ENCODE measurements at regions not wholly inside any gene's neighbourhood (a gene's known extent, or its start where the extent isn't known, plus 50 kb on each side); places are given as distances from the start of the nearest gene placed in this dataset.

GRCh38 chr5:135231289-135231688 lies 167.7 kb downstream of the MACROH2A1 start:
- H4K20me1 ChIP-seq (ENCODE audit: insufficient read depth, low read length, poor library complexity, severe bottlenecking), result no peaks in the 10 kb centered on the region
- no peak overlapping the region for H3K4me3 ChIP-seq (ENCODE audit: low read length, poor library complexity, severe bottlenecking)
- H3K4me1 ChIP-seq (ENCODE audit: insufficient read depth, low read length, poor library complexity, severe bottlenecking), result no peaks in the 10 kb centered on the region
- H3K9ac ChIP-seq (ENCODE audit: low read depth, low read length, poor library complexity, severe bottlenecking), result no peak overlapping the region
- no peaks in the 10 kb centered on the region for H3F3A ChIP-seq (ENCODE audit: low read depth)
- H2AFZ ChIP-seq (ENCODE audit: low read length), result no peak overlapping the region
- H3K79me2 ChIP-seq (ENCODE audit: insufficient read depth, low read length), result no peaks in the 10 kb centered on the region
- H3K27me3 ChIP-seq (ENCODE audit: insufficient read depth, low read length, poor library complexity, severe bottlenecking), result no peaks in the 10 kb centered on the region
- H3K36me3 ChIP-seq (ENCODE audit: insufficient read depth, low read length), result no peaks in the 10 kb centered on the region
- H3K9me3 ChIP-seq (ENCODE audit: insufficient read depth, low read depth, low read length), result no peaks in the 10 kb centered on the region
- TF ChIP-seq CTCF (conservative IDR thresholded peaks at IDR 0.05; ENCODE audit: low read length) (no peak), EZH2phosphoT487 (IDR thresholded peaks at IDR 0.05; ENCODE audit: borderline replicate concordance) (no peak)
- no peaks in the 10 kb centered on the region for H3K9me2 ChIP-seq (replicated peaks; ENCODE audit: low read depth, low read length)
- no peak overlapping the region for H3K4me2 ChIP-seq (ENCODE audit: low read depth, low read length, poor library complexity, severe bottlenecking)

GRCh38 chr5:135230251-135230925 lies 168.6 kb downstream of the MACROH2A1 start:
- no peaks in the 10 kb centered on the region for H3K27me3 ChIP-seq (ENCODE audit: insufficient read depth, low read length, poor library complexity, severe bottlenecking)
- H3K4me2 ChIP-seq (ENCODE audit: low read depth, low read length, poor library complexity, severe bottlenecking), result no peak overlapping the region
- TF ChIP-seq EZH2phosphoT487 (IDR thresholded peaks at IDR 0.05; ENCODE audit: borderline replicate concordance) (no peak), CTCF (conservative IDR thresholded peaks at IDR 0.05; ENCODE audit: low read length) (no peak)
- H2AFZ ChIP-seq (ENCODE audit: low read length), result no peak overlapping the region
- H3K9ac ChIP-seq (ENCODE audit: low read depth, low read length, poor library complexity, severe bottlenecking), result no peak overlapping the region
- no peaks in the 10 kb centered on the region for H4K20me1 ChIP-seq (ENCODE audit: insufficient read depth, low read length, poor library complexity, severe bottlenecking)
- H3K9me2 ChIP-seq (replicated peaks; ENCODE audit: low read depth, low read length), result no peaks in the 10 kb centered on the region
- no peaks in the 10 kb centered on the region for H3K9me3 ChIP-seq (ENCODE audit: insufficient read depth, low read depth, low read length)
- no peaks in the 10 kb centered on the region for H3K79me2 ChIP-seq (ENCODE audit: insufficient read depth, low read length)
- H3K36me3 ChIP-seq (ENCODE audit: insufficient read depth, low read length), result no peaks in the 10 kb centered on the region
- no peaks in the 10 kb centered on the region for H3F3A ChIP-seq (ENCODE audit: low read depth)
- H3K4me3 ChIP-seq (ENCODE audit: low read length, poor library complexity, severe bottlenecking), result no peak overlapping the region
- H3K4me1 ChIP-seq (ENCODE audit: insufficient read depth, low read length, poor library complexity, severe bottlenecking), result no peaks in the 10 kb centered on the region

- no peak overlapping the region for H3K4me2 ChIP-seq (ENCODE audit: low read depth, low read length, poor library complexity, severe bottlenecking)
- no peak overlapping the region for H3K9ac ChIP-seq (ENCODE audit: low read depth, low read length, poor library complexity, severe bottlenecking)
- no peaks in the 10 kb centered on the region for H3K36me3 ChIP-seq (ENCODE audit: insufficient read depth, low read length)
- H3K27me3 ChIP-seq (ENCODE audit: insufficient read depth, low read length, poor library complexity, severe bottlenecking), result no peaks in the 10 kb centered on the region
- no peak overlapping the region for H3K4me3 ChIP-seq (ENCODE audit: low read length, poor library complexity, severe bottlenecking)
- H3K9me3 ChIP-seq (ENCODE audit: insufficient read depth, low read depth, low read length), result no peaks in the 10 kb centered on the region
- H3F3A ChIP-seq (ENCODE audit: low read depth), result no peaks in the 10 kb centered on the region
- H3K9me2 ChIP-seq (replicated peaks; ENCODE audit: low read depth, low read length), result no peaks in the 10 kb centered on the region
- no peak overlapping the region for H2AFZ ChIP-seq (ENCODE audit: low read length)
- H3K79me2 ChIP-seq (ENCODE audit: insufficient read depth, low read length), result no peaks in the 10 kb centered on the region
- no peaks in the 10 kb centered on the region for H3K4me1 ChIP-seq (ENCODE audit: insufficient read depth, low read length, poor library complexity, severe bottlenecking)
- no peak for TF ChIP-seq CTCF (conservative IDR thresholded peaks at IDR 0.05; ENCODE audit: low read length)
- no peaks in the 10 kb centered on the region for H4K20me1 ChIP-seq (ENCODE audit: insufficient read depth, low read length, poor library complexity, severe bottlenecking)
Measured at GRCh38 chr5:135229679-135230132, 169.3 kb downstream of the MACROH2A1 start.
